HG03280 (cell line): ENCODE measurements at regions not wholly inside any gene's neighbourhood (a gene's known extent, or its start where the extent isn't known, plus 50 kb on each side); places are given as distances from the start of the nearest gene placed in this dataset.
A peak's percentile ranks its signal among the peaks of the same experiment; 100 is the strongest.
"Not testable (repeated sequence)": the region's sequence is repeated elsewhere in the genome, so short reads cannot be mapped to it uniquely, and the experiment has no call there.

ENCODE experiments used
- ATAC-seq: cut with Tn5 transposase; IDR thresholded peaks from one replicate; pipeline ENCODE4 v1.9.1; 2021; ENCODE audit warnings: mild to moderate bottlenecking, moderate library complexity; ENCODE audit not compliant: unreplicated experiment

- ATAC-seq, result no peak
Observed at GRCh38 chr18:64765908-64766307, 617.0 kb upstream of the LINC00305 start.

GRCh38 chr18:64752707-64753106, 603.8 kb upstream of the LINC00305 start:
- no peak for ATAC-seq

GRCh38 chr18:64749884-64750283, 601.0 kb upstream of the LINC00305 start:
- ATAC-seq, result no peak

GRCh38 chr18:64747803-64748202, 598.9 kb upstream of the LINC00305 start:
- ATAC-seq, result no peak

GRCh38 chr18:64742898-64743297, 594.0 kb upstream of the LINC00305 start:
- ATAC-seq, result no peak

GRCh38 chr18:64734063-64734462, 585.2 kb upstream of the LINC00305 start:
- ATAC-seq, result no peak

- ATAC-seq, result not testable (repeated sequence)
Observed at GRCh38 chr18:64725657-64726056, 576.8 kb upstream of the LINC00305 start.

- no peak for ATAC-seq
Observed at GRCh38 chr18:64720781-64721464, 572.0 kb upstream of the LINC00305 start.

GRCh38 chr18:64718808-64719207, 569.9 kb upstream of the LINC00305 start:
- no peak for ATAC-seq

- no peak for ATAC-seq
Observed at GRCh38 chr18:64717026-64717425, 568.1 kb upstream of the LINC00305 start.

GRCh38 chr18:64714086-64714485, 565.2 kb upstream of the LINC00305 start:
- no peak for ATAC-seq

GRCh38 chr18:64713284-64713683, 564.4 kb upstream of the LINC00305 start:
- peak; percentile 60 for ATAC-seq

GRCh38 chr18:64712035-64712434, 563.1 kb upstream of the LINC00305 start:
- ATAC-seq, result no peak

GRCh38 chr18:64710105-64710861, 561.4 kb upstream of the LINC00305 start:
- no peak for ATAC-seq

GRCh38 chr18:64707052-64707451, 558.2 kb upstream of the LINC00305 start:
- no peak for ATAC-seq

GRCh38 chr18:64699081-64699480, 550.2 kb upstream of the LINC00305 start:
- no peak for ATAC-seq

- no peak for ATAC-seq
Observed at GRCh38 chr18:64695851-64696553, 547.1 kb upstream of the LINC00305 start.

- ATAC-seq, result no peak
Observed at GRCh38 chr18:64693766-64694165, 544.9 kb upstream of the LINC00305 start.

GRCh38 chr18:64692826-64693225, 543.9 kb upstream of the LINC00305 start:
- ATAC-seq, result no peak

GRCh38 chr18:64679121-64679520, 530.2 kb upstream of the LINC00305 start:
- ATAC-seq, result no peak

GRCh38 chr18:64678048-64678447, 529.2 kb upstream of the LINC00305 start:
- ATAC-seq, result no peak

GRCh38 chr18:64674694-64675093, 525.8 kb upstream of the LINC00305 start:
- no peak for ATAC-seq
